ENCODE measurements at regions not wholly inside any gene's neighbourhood (a gene's known extent, or its start where the extent isn't known, plus 50 kb on each side); places are given as distances from the start of the nearest gene placed in this dataset.

- H3K27ac ChIP-seq = peak overlapping the region; percentile 51
- Mint-ChIP-seq H3K27ac (peak overlapping the region; percentile 3), H3K4me1 (peaks cover 31% of the 10 kb centered on the region)
These were observed 528.0 kb upstream of the SEMA6A start for GRCh38 chr5:117102591-117102990.

GRCh38 chr5:117100176-117100575, 525.6 kb upstream of the SEMA6A start:
- no peaks in the 10 kb centered on the region for H3K9me3 Mint-ChIP-seq
- no peak overlapping the region for H3K4me3 Mint-ChIP-seq
- H2AFZ ChIP-seq (replicated peaks) = no peak overlapping the region
- H3K9me3 ChIP-seq (ENCODE audit: low read depth) = no peaks in the 10 kb centered on the region
- H3K27me3 Mint-ChIP-seq (ENCODE audit: insufficient read depth, low read depth) = peaks cover 11% of the 10 kb centered on the region
- peaks cover 42% of the 10 kb centered on the region for H3F3A ChIP-seq (ENCODE audit: low read depth)
- H3K36me3 ChIP-seq = no peaks in the 10 kb centered on the region
- DNase-seq (ENCODE audit: low spot score) = no peak
- H3K27ac ChIP-seq = no peak overlapping the region
- H3K27ac Mint-ChIP-seq = no peak overlapping the region
- TF ChIP-seq CTCF (IDR thresholded peaks at IDR 0.05) = no peak
- no peak overlapping the region for H3K4me3 ChIP-seq
- H3K9ac ChIP-seq = no peak overlapping the region
- no peaks in the 10 kb centered on the region for H3K27me3 ChIP-seq
- peaks cover 63% of the 10 kb centered on the region for H3K4me1 ChIP-seq
- H3K79me2 ChIP-seq (ENCODE audit: low read depth) = no peaks in the 10 kb centered on the region
- H3K4me1 Mint-ChIP-seq = peaks cover 44% of the 10 kb centered on the region
- H3K4me2 ChIP-seq = no peak overlapping the region
- H4K20me1 ChIP-seq (ENCODE audit: low read depth) = no peaks in the 10 kb centered on the region
- no peaks in the 10 kb centered on the region for H3K36me3 Mint-ChIP-seq

More at GRCh38 chr5:117102591-117102990, 528.0 kb upstream of the SEMA6A start:
- Histone ChIP-seq H3K4me1 (peaks cover 42% of the 10 kb centered on the region), H3K36me3 (no peaks in the 10 kb centered on the region), H3K9ac (no peak overlapping the region), H4K20me1 (ENCODE audit: low read depth) (no peaks in the 10 kb centered on the region), H3K27me3 (no peaks in the 10 kb centered on the region), H3F3A (ENCODE audit: low read depth) (peaks cover 24% of the 10 kb centered on the region), H3K9me3 (ENCODE audit: low read depth) (no peaks in the 10 kb centered on the region), H3K4me2 (peak overlapping the region; percentile 50), H2AFZ (replicated peaks) (peak overlapping the region; percentile 12), H3K4me3 (no peak overlapping the region), H3K79me2 (ENCODE audit: low read depth) (no peaks in the 10 kb centered on the region)
- peak overlapping the region; percentile 48 for H3K4me3 Mint-ChIP-seq
- no peaks in the 10 kb centered on the region for H3K9me3 Mint-ChIP-seq
- peak; percentile 12 for DNase-seq (ENCODE audit: low spot score)
- no peak for TF ChIP-seq CTCF (IDR thresholded peaks at IDR 0.05)
- no peak for TF ChIP-seq EZH2 (IDR thresholded peaks at IDR 0.05)
- no peaks in the 10 kb centered on the region for H3K36me3 Mint-ChIP-seq
- H3K27me3 Mint-ChIP-seq (ENCODE audit: insufficient read depth, low read depth) = peaks cover 11% of the 10 kb centered on the region

GRCh38 chr5:117098094-117098493, 523.5 kb upstream of the SEMA6A start:
- no peak for DNase-seq (ENCODE audit: low spot score)
- no peaks in the 10 kb centered on the region for H3K36me3 Mint-ChIP-seq

More at GRCh38 chr5:117098094-117098493, 523.5 kb upstream of the SEMA6A start:
- Mint-ChIP-seq H3K9me3 (no peaks in the 10 kb centered on the region), H3K27ac (no peak overlapping the region), H3K27me3 (ENCODE audit: insufficient read depth, low read depth) (peaks cover 16% of the 10 kb centered on the region), H3K4me1 (peaks cover 30% of the 10 kb centered on the region), H3K4me3 (no peak overlapping the region)
- Histone ChIP-seq H3K9me3 (ENCODE audit: low read depth) (no peaks in the 10 kb centered on the region), H3K4me1 (peaks cover 47% of the 10 kb centered on the region), H3K27ac (no peak overlapping the region), H3F3A (ENCODE audit: low read depth) (peaks cover 28% of the 10 kb centered on the region), H2AFZ (replicated peaks) (no peak overlapping the region), H3K9ac (no peak overlapping the region), H4K20me1 (ENCODE audit: low read depth) (no peaks in the 10 kb centered on the region), H3K36me3 (no peaks in the 10 kb centered on the region), H3K4me3 (no peak overlapping the region), H3K79me2 (ENCODE audit: low read depth) (no peaks in the 10 kb centered on the region), H3K4me2 (no peak overlapping the region), H3K27me3 (no peaks in the 10 kb centered on the region)
- TF ChIP-seq EZH2phosphoT487 (IDR thresholded peaks at IDR 0.05) = no peak
- TF ChIP-seq EZH2 (IDR thresholded peaks at IDR 0.05) = no peak
- TF ChIP-seq CTCF (IDR thresholded peaks at IDR 0.05) = no peak

Measured in neural progenitor cell (in vitro differentiated cells).